Naive B cell (primary cell): ENCODE measurements at regions not wholly inside any gene's neighbourhood (a gene's known extent, or its start where the extent isn't known, plus 50 kb on each side); places are given as distances from the start of the nearest gene placed in this dataset.
"Not testable (repeated sequence)": the region's sequence is repeated elsewhere in the genome, so short reads cannot be mapped to it uniquely, and the experiment has no call there.

Experiments used
- ATAC-seq, 2 donors: fragments of 150-1000 bp; cut with Tn5 transposase; 2 replicates each; pipeline ENCODE4 v1.10.0; 2021; ENCODE audit warnings: low read depth in 2 of 2, mild to moderate bottlenecking in 2 of 2, moderate library complexity in 2 of 2
- DNase-seq: peaks from one replicate; pipeline ENCODE4 v3.0.0; 2022
- H3K27ac Mint-ChIP-seq, 6 donors: one replicate each; pipeline ENCODE4 v1.8.0; 2020 to 2022; ENCODE audit warnings: mild to moderate bottlenecking in 6 of 6, mixed read lengths in 6 of 6, moderate library complexity in 5 of 6, inconsistent platforms in 2 of 6
- H3K27me3 Mint-ChIP-seq, 3 donors: one replicate each; pipeline ENCODE4 v1.8.0; 2021 to 2022; ENCODE audit warnings: mixed read lengths in 3 of 3, mild to moderate bottlenecking in 1 of 3
- H3K36me3 Mint-ChIP-seq, 2 donors: one replicate each; pipeline ENCODE4 v1.8.0; 2020 to 2022; ENCODE audit warnings: mixed read lengths in 2 of 2, inconsistent platforms in 1 of 2, mild to moderate bottlenecking in 1 of 2
- H3K4me1 Mint-ChIP-seq, 3 donors: one replicate each; pipeline ENCODE4 v1.8.0; 2020 to 2022; ENCODE audit warnings: mixed read lengths in 3 of 3, inconsistent platforms in 1 of 3, mild to moderate bottlenecking in 1 of 3, moderate library complexity in 1 of 3
- H3K4me3 Mint-ChIP-seq, 8 donors: one replicate each; pipeline ENCODE4 v1.8.0; 2020 to 2022; ENCODE audit warnings: mild to moderate bottlenecking in 8 of 8, mixed read lengths in 8 of 8, moderate library complexity in 8 of 8, inconsistent platforms in 2 of 8
- H3K9me3 Mint-ChIP-seq, 7 donors: one replicate each; pipeline ENCODE4 v1.8.0; 2020 to 2022; ENCODE audit warnings: mixed read lengths in 7 of 7, mild to moderate bottlenecking in 5 of 7, inconsistent platforms in 2 of 7, moderate library complexity in 1 of 7

DNA sequence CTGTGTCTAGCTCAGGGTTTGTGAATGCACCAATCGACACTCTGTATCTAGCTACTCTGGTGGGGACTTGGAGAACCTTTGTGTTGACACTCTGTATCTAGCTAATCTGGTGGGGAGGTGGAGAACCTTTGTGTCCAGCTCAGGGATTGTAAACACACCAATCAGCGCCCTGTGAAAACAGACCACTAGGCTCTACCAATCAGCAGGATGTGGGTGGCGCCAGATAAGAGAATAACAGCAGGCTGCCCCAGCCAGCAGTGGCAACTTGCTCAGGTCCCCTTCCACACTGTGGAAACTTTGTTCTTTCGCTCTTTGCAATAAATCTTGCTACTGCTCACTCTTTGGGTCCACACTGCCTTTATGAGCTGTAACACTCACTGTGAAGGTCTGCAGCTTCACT, 151.3 kb upstream of the LRIG1 start:
- H3K9me3 Mint-ChIP-seq, H3K27ac Mint-ChIP-seq, H3K36me3 Mint-ChIP-seq: not testable (repeated sequence)

DNA sequence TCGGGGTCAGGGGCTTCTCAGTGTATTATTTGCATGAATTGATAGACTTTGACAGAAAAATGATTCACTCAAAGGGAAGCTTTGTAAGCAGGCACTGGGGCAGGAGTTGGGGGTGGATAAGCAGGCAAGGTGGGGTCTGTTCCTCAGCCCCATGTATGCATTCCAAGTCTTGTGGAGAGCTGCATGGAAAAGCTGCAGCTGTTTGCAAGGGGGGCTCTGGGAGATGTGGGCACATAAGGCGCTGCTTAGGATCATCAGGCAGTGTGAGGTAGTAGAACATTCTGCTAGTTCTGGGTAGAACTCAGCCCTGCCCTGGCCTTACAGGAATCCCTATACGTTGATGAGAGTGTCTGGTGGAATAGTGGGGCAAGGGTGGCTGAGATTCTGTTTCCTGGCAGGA, 154.2 kb upstream of the LRIG1 start:
- Mint-ChIP-seq H3K4me3 (no peak overlapping the region), H3K4me1 (no peaks in the 10 kb centered on the region), H3K36me3 (no peaks in the 10 kb centered on the region), H3K27ac (no peak overlapping the region), H3K27me3 (peaks cover 10 to 36% (median 19%) of the 10 kb centered on the region in 3 donors), H3K9me3 (peaks cover 0 to 4% (median 0%) of the 10 kb centered on the region in 7 donors)
- no peak for DNase-seq
- ATAC-seq = no peak

More for the DNA sequence above, 151.3 kb upstream of the LRIG1 start:
- not testable (repeated sequence) for ATAC-seq, H3K4me1 Mint-ChIP-seq, H3K4me3 Mint-ChIP-seq, DNase-seq
- H3K27me3 Mint-ChIP-seq = peaks cover 5 to 31% (median 11%) of the 10 kb centered on the region in 3 donors

DNA sequence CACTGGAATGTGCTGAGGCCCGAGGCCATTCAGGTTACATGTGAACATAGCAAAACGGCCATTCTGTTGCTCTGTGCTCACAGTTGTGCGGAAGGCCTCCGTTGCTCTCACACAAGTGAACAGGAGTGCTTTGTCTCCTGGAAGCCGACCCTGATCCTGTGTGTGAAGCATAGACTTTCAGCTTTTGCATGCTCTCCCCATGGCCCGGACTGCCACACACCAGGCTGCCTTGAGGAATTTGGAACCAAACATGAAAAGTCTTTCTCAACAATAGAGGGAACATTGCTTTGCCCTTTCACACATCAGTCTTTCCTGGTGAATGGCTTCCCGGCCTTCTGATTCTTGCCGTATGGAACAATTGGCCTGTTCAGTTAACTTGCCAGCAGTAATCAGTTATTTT, 154.8 kb upstream of the LRIG1 start:
- Mint-ChIP-seq H3K4me3 (no peak overlapping the region), H3K36me3 (no peaks in the 10 kb centered on the region), H3K4me1 (no peaks in the 10 kb centered on the region), H3K27ac (no peak overlapping the region), H3K9me3 (peaks cover 0 to 4% (median 0%) of the 10 kb centered on the region in 7 donors), H3K27me3 (peaks cover 11 to 36% (median 17%) of the 10 kb centered on the region in 3 donors)
- DNase-seq (no peak), ATAC-seq (no peak)

DNA sequence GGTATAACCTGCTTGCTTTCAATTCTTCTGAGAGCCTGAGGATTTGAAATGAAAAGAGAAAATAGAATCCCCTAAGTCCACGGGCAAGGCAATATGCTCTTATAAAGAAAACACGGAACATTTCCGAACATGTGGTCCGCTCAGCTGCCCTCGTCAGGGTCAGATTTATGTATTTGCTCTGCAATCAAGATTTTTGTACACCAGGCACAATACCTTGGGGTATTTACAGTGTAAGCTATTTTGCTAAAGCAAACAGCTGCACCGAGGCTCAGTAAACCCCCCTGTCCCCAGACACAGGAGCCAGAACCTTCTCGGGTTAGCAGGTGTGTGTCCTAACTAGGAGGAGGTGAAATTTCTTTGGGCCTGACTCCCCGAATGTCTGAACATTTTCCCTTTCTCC, 155.8 kb upstream of the LRIG1 start:
- Mint-ChIP-seq H3K36me3 (no peaks in the 10 kb centered on the region), H3K27me3 (peaks cover 14 to 37% (median 18%) of the 10 kb centered on the region in 3 donors), H3K27ac (no peak overlapping the region), H3K9me3 (no peaks in the 10 kb centered on the region), H3K4me1 (no peaks in the 10 kb centered on the region), H3K4me3 (no peak overlapping the region)
- ATAC-seq (no peak), DNase-seq (no peak)

DNA sequence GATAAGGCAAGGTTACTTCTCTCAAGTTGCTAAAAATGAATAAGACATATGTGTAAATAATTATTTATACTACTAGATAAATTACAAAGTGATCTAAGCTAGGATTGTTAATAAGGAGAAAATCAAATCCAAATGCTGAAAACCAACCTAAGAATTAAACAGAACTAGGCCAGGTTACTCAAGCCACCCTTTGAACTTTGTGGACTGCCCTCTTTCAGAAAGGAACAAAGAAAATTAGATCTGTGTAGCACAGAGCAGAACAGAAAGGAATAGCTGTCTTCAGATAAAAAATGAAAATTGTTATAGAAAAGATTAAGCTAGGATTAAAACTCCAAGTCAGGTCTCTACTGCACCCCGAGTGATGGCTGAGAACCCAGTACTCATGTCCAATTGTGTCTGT, 158.2 kb upstream of the LRIG1 start:
- Mint-ChIP-seq H3K36me3 (no peaks in the 10 kb centered on the region), H3K4me1 (no peaks in the 10 kb centered on the region), H3K27me3 (peaks cover 20 to 25% (median 23%) of the 10 kb centered on the region in 3 donors), H3K9me3 (no peaks in the 10 kb centered on the region), H3K4me3 (no peak overlapping the region), H3K27ac (no peak overlapping the region)
- ATAC-seq = no peak
- no peak for DNase-seq

DNA sequence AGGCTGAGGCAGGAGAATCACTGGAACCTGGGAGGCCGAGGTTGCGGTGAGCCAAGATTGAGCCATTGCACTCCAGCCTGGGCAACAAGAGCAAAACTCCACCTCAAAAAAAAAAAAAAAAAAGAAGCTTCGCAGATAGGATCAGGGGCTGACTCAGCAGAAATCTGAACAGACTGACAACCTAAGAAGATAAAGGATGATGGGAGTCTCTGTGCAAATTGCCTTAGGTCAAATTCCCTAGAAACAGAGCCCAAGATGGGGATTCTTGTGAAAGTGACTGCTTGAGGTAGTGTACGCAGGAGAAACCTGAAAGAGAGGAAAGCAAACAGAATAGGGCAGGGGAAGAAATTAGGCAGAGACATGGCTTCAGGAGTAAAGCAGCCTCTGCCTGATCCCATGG, 160.8 kb upstream of the LRIG1 start:
- H3K9me3 Mint-ChIP-seq = peaks cover 0 to 6% (median 0%) of the 10 kb centered on the region in 7 donors
- H3K4me1 Mint-ChIP-seq = no peaks in the 10 kb centered on the region
- H3K27ac Mint-ChIP-seq = no peak overlapping the region
- H3K36me3 Mint-ChIP-seq = no peaks in the 10 kb centered on the region
- DNase-seq = no peak
- no peak overlapping the region for H3K4me3 Mint-ChIP-seq
- peaks cover 24 to 36% (median 25%) of the 10 kb centered on the region in 3 donors for H3K27me3 Mint-ChIP-seq
- no peak for ATAC-seq

DNA sequence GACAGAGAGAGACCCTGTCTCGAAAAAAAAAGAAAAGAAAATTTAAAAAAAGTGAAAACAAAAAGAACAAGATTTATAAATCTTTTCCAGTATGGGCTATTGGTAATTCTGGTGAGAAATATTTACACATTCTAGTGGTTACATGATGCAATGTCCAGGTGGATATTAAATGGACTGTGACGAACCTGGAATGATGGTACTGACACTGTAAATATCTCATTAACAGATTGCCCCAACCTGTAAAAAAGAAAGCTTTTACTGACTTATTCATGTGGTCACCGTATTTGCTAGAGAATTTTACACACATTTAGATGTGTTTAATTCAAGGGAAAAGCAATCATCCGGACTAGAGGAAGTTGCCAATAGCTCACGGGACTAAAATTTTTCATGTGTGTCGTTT, 162.1 kb upstream of the LRIG1 start:
- Mint-ChIP-seq H3K9me3 (peaks cover 0 to 6% (median 0%) of the 10 kb centered on the region in 7 donors), H3K36me3 (no peaks in the 10 kb centered on the region), H3K4me1 (no peaks in the 10 kb centered on the region), H3K27ac (no peak overlapping the region), H3K27me3 (peaks cover 19 to 29% (median 20%) of the 10 kb centered on the region in 3 donors), H3K4me3 (no peak overlapping the region)
- ATAC-seq = no peak
- no peak for DNase-seq

DNA sequence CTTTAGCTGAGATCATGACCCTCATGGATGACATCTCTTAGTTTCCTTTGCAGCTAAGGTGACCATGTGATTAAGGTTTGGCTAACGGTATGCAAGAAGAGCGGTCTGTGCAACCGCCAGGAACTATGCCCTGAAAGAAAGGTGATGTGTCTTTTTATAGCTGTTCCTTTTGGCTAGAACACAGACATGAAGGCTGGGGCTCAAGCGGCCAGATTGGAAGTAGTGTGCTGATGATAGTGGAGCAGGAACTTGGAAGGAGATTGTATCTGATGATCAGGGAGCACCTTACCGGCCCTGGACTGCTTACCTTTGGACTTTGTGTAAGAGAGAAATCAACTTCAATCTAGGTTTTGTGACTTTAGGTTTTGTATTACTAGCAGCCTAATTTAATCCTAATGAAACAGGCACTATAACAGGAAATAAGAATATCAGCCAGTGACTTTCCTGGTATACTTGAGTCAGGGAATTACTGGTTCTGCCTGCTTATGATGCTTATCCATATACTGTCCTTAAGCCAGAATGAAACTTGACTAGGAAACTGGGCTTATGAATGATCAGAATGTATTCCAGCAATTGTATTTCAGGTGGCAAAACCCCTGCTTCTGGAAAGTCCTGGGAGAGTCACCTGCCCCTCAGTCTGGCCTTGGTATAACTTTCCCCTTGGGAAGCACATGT, 164.3 kb upstream of the LRIG1 start:
- DNase-seq = no peak
- Mint-ChIP-seq H3K36me3 (no peaks in the 10 kb centered on the region), H3K4me3 (no peak overlapping the region), H3K27me3 (peaks cover 12 to 24% (median 18%) of the 10 kb centered on the region in 3 donors), H3K27ac (no peak overlapping the region), H3K9me3 (peaks cover 0 to 6% (median 0%) of the 10 kb centered on the region in 7 donors), H3K4me1 (no peaks in the 10 kb centered on the region)
- no peak for ATAC-seq

DNA sequence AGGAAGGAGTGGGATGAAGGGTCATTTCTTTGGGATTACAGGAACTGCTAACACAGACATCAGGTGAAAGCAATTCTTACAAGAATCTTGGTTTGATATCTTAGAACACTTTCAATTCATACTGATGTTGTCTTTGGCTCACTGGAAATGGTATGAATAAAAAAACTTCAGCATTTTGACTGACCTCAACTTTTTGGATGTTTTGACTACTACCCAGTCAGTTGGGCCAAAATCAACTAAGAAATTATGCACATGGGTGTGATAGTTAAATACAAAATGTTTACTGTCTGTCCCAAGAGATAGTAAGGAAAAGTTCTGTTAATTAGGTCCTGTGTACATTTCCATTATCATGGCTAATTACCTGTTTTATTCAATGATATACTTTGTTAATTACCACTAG, 165.5 kb upstream of the LRIG1 start:
- peaks cover 0 to 6% (median 0%) of the 10 kb centered on the region in 7 donors for H3K9me3 Mint-ChIP-seq
- no peaks in the 10 kb centered on the region for H3K4me1 Mint-ChIP-seq
- H3K36me3 Mint-ChIP-seq = no peaks in the 10 kb centered on the region
- no peak for DNase-seq
- no peak overlapping the region for H3K4me3 Mint-ChIP-seq
- H3K27ac Mint-ChIP-seq = no peak overlapping the region
- peaks cover 12 to 24% (median 18%) of the 10 kb centered on the region in 3 donors for H3K27me3 Mint-ChIP-seq
- no peak for ATAC-seq

DNA sequence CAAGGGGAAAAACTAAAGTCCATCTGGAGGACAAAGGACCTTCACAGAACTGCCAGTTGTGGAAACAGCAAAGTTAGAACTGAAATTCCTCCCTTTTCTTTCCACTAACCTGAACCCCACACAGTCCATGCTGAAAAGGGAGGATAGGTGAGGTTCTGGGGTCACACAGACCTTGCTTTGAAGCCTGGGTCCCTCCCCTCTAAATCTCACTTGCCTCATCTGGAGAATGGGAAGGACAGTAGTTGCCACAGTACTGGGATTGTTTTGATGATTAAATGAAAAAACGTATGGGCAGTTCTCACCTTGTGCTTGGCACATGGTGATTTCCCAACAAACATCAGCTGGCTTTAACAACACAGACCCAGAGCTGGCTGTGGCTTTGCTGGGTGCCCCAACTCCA, 166.4 kb upstream of the LRIG1 start:
- Mint-ChIP-seq H3K9me3 (peaks cover 0 to 6% (median 0%) of the 10 kb centered on the region in 7 donors), H3K27ac (no peak overlapping the region), H3K4me1 (no peaks in the 10 kb centered on the region), H3K36me3 (no peaks in the 10 kb centered on the region), H3K27me3 (peaks cover 4 to 16% (median 11%) of the 10 kb centered on the region in 3 donors), H3K4me3 (no peak overlapping the region)
- DNase-seq = no peak
- ATAC-seq = no peak

DNA sequence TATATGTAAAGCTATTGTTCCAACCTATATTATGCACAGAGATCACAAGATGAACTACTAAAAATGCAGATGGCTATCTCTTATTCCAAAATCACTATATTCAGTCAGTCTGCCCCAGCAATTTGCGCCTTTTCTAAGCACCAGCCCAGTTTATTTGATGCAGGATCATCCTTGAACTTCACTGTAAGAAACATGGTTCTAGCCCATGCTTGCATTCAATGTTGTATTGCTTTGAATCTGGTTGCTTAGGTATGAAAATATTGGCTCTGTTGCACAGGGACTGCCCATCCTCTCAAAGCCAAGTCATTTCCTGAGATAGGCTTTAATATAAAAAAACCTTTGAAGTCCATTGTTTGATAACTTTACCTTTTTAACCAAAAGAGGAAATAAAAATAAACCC, 170.5 kb upstream of the LRIG1 start:
- no peak overlapping the region for H3K27ac Mint-ChIP-seq
- H3K4me3 Mint-ChIP-seq = no peak overlapping the region
- H3K4me1 Mint-ChIP-seq = no peaks in the 10 kb centered on the region
- no peaks in the 10 kb centered on the region for H3K36me3 Mint-ChIP-seq
- ATAC-seq (no peak), DNase-seq (no peak)
- H3K9me3 Mint-ChIP-seq = peaks cover 0 to 2% (median 0%) of the 10 kb centered on the region in 7 donors
- peaks cover 4 to 18% (median 10%) of the 10 kb centered on the region in 3 donors for H3K27me3 Mint-ChIP-seq

DNA sequence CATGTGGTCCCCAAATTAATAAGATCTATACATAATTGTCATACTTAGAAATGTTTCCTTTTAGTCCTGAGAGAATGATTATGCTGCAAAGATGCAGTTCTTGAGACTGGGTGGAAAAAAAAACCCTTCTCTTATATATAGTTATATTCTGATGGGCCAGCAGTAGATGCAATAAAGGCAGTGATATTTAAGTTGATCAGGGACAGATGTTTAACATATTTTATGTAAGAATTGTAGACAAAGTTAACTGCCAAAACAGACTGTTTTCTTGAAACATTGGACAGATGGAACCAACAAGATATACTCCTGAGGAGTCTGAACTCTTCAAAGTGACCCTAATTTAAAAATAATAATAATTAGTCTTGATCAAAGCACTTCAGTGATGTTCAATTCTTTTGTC, 172.0 kb upstream of the LRIG1 start:
- Mint-ChIP-seq H3K27ac (no peak overlapping the region), H3K27me3 (peaks cover 4 to 17% (median 10%) of the 10 kb centered on the region in 3 donors), H3K9me3 (peaks cover 0 to 4% (median 0%) of the 10 kb centered on the region in 7 donors), H3K4me3 (no peak overlapping the region), H3K36me3 (no peaks in the 10 kb centered on the region), H3K4me1 (no peaks in the 10 kb centered on the region)
- ATAC-seq (no peak), DNase-seq (no peak)

DNA sequence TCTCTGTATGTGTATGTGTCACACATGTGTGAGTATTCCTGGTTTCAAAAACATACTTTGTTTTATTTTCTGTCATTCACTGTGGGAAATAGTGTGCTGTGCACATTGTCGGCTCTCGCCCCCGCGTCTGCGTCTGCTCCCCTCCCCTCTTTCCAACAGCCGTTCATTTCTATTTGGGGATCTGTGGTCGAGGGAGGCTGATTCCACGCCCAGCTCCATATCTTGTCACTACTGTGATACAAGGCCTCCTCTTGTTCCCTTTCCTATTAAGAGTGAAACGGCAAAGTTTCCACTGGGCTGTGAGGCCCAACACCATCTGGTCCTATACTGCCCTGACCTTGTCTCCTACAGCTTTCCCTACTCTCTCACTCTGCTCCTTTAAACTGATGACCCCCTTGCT, 172.5 kb upstream of the LRIG1 start:
- H3K4me3 Mint-ChIP-seq = no peak overlapping the region
- peaks cover 4 to 22% (median 10%) of the 10 kb centered on the region in 3 donors for H3K27me3 Mint-ChIP-seq
- DNase-seq (no peak), ATAC-seq (no peak)
- peaks cover 0 to 9% (median 0%) of the 10 kb centered on the region in 7 donors for H3K9me3 Mint-ChIP-seq
- H3K36me3 Mint-ChIP-seq = no peaks in the 10 kb centered on the region
- H3K27ac Mint-ChIP-seq = no peak overlapping the region
- H3K4me1 Mint-ChIP-seq = no peaks in the 10 kb centered on the region

DNA sequence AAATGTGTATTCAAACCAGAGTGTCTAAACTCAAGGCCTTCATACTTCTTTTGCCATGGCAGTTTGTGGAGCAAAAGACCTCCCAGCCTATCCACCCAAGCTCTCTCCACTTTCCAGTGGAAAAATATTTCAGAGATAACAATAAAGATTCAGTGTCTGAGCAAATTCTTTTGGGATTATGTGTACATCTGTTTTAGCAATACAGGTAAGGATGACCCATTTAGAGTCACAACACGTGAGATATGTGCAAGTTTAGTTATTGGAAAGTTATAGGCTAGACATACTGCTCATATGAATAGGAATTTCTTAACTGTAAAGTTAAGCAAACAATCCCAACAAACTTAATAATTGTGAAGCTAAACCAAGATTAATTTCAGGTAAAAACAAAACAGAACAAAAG, 174.5 kb upstream of the LRIG1 start:
- Mint-ChIP-seq H3K4me1 (no peaks in the 10 kb centered on the region), H3K27me3 (peaks cover 8 to 26% (median 10%) of the 10 kb centered on the region in 3 donors), H3K27ac (no peak overlapping the region), H3K36me3 (no peaks in the 10 kb centered on the region), H3K9me3 (peaks cover 0 to 15% (median 2%) of the 10 kb centered on the region in 7 donors), H3K4me3 (no peak overlapping the region)
- ATAC-seq (no peak), DNase-seq (no peak)
